ENCODE measurements at regions not wholly inside any gene's neighbourhood (a gene's known extent, or its start where the extent isn't known, plus 50 kb on each side); places are given as distances from the start of the nearest gene placed in this dataset.

GRCh38 chr20:48535556-48535955 is 292.2 kb downstream of the PREX1 start:
- peaks cover 40% of the 10 kb centered on the region for H3K4me1 Mint-ChIP-seq (ENCODE audit: low read depth, unreplicated experiment)
- ChIA-PET POLR2A (no interaction called here), CTCF (interaction anchor here (1.2 kb wide), 1 partner anchor 84 kb away, joined by 3 read pairs; no protein-coding TSS in a partner anchor)
- peaks cover 7% of the 10 kb centered on the region for H3K9me3 Mint-ChIP-seq (ENCODE audit: unreplicated experiment)
- no TSS peak for BruUV-seq (replicated peaks)
- no peaks in the 10 kb centered on the region for H3K36me3 Mint-ChIP-seq (ENCODE audit: insufficient read depth, unreplicated experiment)
- no peaks in the 10 kb centered on the region for H3K9me3 ChIP-seq
- H3K27ac Mint-ChIP-seq (ENCODE audit: unreplicated experiment): no peak overlapping the region
- no peaks in the 10 kb centered on the region for H3K36me3 ChIP-seq (ENCODE audit: control insufficient read depth, insufficient read depth, low read length)
- H3K27me3 Mint-ChIP-seq (ENCODE audit: insufficient read depth, unreplicated experiment): no peaks in the 10 kb centered on the region
- no peak for DNase-seq
- H3K4me3 ChIP-seq (ENCODE audit: low read depth, low read length): no peak overlapping the region
- no peaks in the 10 kb centered on the region for H3K27me3 ChIP-seq (replicated peaks; ENCODE audit: control insufficient read depth, insufficient read depth, low read length)
- H3K4me3 Mint-ChIP-seq (ENCODE audit: unreplicated experiment): no peak overlapping the region
- intact Hi-C loops (cut with micrococcal nuclease; ENCODE audit: unreplicated experiment): no loop called here
- TF ChIP-seq CTCF (IDR thresholded peaks at IDR 0.05; ENCODE audit: insufficient read depth in 1 of 2, low read depth in 1 of 2, low read length in 1 of 2, severe bottlenecking in 1 of 2, unreplicated experiment in 1 of 2): no peak
- H3K4me1 ChIP-seq: peaks cover 46% of the 10 kb centered on the region

- Histone ChIP-seq H3K27me3 (replicated peaks; ENCODE audit: control insufficient read depth, insufficient read depth, low read length) (no peaks in the 10 kb centered on the region), H3K4me1 (peaks cover 21% of the 10 kb centered on the region), H3K4me3 (ENCODE audit: low read depth, low read length) (no peak overlapping the region), H3K9me3 (no peaks in the 10 kb centered on the region), H3K36me3 (ENCODE audit: control insufficient read depth, insufficient read depth, low read length) (no peaks in the 10 kb centered on the region)
- intact Hi-C loops (cut with micrococcal nuclease; ENCODE audit: unreplicated experiment): no loop called here
- Mint-ChIP-seq H3K27ac (ENCODE audit: unreplicated experiment) (no peak overlapping the region), H3K27me3 (ENCODE audit: insufficient read depth, unreplicated experiment) (no peaks in the 10 kb centered on the region), H3K4me3 (ENCODE audit: unreplicated experiment) (no peak overlapping the region), H3K9me3 (ENCODE audit: unreplicated experiment) (peaks cover 6% of the 10 kb centered on the region), H3K4me1 (ENCODE audit: low read depth, unreplicated experiment) (peaks cover 7% of the 10 kb centered on the region), H3K36me3 (ENCODE audit: insufficient read depth, unreplicated experiment) (no peaks in the 10 kb centered on the region)
- no peak for DNase-seq
- TF ChIP-seq CTCF (IDR thresholded peaks at IDR 0.05; ENCODE audit: insufficient read depth in 1 of 2, low read depth in 1 of 2, low read length in 1 of 2, severe bottlenecking in 1 of 2, unreplicated experiment in 1 of 2): no peak
- ChIA-PET POLR2A (no interaction called here), CTCF (no interaction called here)
- BruUV-seq (replicated peaks): no TSS peak
These were observed 295.8 kb downstream of the PREX1 start for GRCh38 chr20:48532028-48532427.

- no peaks in the 10 kb centered on the region for H3K27me3 ChIP-seq (replicated peaks; ENCODE audit: control insufficient read depth, insufficient read depth, low read length)
- no peaks in the 10 kb centered on the region for H3K36me3 ChIP-seq (ENCODE audit: control insufficient read depth, insufficient read depth, low read length)
- peaks cover 17% of the 10 kb centered on the region for H3K4me1 ChIP-seq
- no peak overlapping the region for H3K4me3 ChIP-seq (ENCODE audit: low read depth, low read length)
- H3K27me3 Mint-ChIP-seq (ENCODE audit: insufficient read depth, unreplicated experiment): no peaks in the 10 kb centered on the region
- H3K9me3 Mint-ChIP-seq (ENCODE audit: unreplicated experiment): peaks cover under 1% of the 10 kb centered on the region
- BruUV-seq (replicated peaks): no TSS peak
- peaks cover 2% of the 10 kb centered on the region for H3K4me1 Mint-ChIP-seq (ENCODE audit: low read depth, unreplicated experiment)
- DNase-seq: no peak
- TF ChIP-seq CTCF (IDR thresholded peaks at IDR 0.05; ENCODE audit: insufficient read depth in 1 of 2, low read depth in 1 of 2, low read length in 1 of 2, severe bottlenecking in 1 of 2, unreplicated experiment in 1 of 2): no peak
- H3K27ac Mint-ChIP-seq (ENCODE audit: unreplicated experiment): no peak overlapping the region
- H3K9me3 ChIP-seq: no peaks in the 10 kb centered on the region
- ChIA-PET POLR2A (no interaction called here), CTCF (no interaction called here)
- H3K4me3 Mint-ChIP-seq (ENCODE audit: unreplicated experiment): no peak overlapping the region
- intact Hi-C loops (cut with micrococcal nuclease; ENCODE audit: unreplicated experiment): no loop called here
- no peaks in the 10 kb centered on the region for H3K36me3 Mint-ChIP-seq (ENCODE audit: insufficient read depth, unreplicated experiment)
These were observed 296.3 kb downstream of the PREX1 start for GRCh38 chr20:48531505-48531904.

Measured in Caco-2 (cell line).